BJ (cell line): ENCODE measurements at regions not wholly inside any gene's neighbourhood (a gene's known extent, or its start where the extent isn't known, plus 50 kb on each side); places are given as distances from the start of the nearest gene placed in this dataset.

Experiments
- CTCF ChIA-PET: fragments of 350-600 bp; formaldehyde crosslinking; extraction: SDS; loops from one replicate; lab custom pipeline; 2021; ENCODE audit warnings: antibody characterized with exemption, inconsistent platforms; lab: Yijun Ruan, JAX
- POLR2A ChIA-PET: fragments of 300-600 bp; sonication (Branson Sonifier 250); formaldehyde crosslinking; extraction: SDS; loops from one replicate; lab custom pipeline; 2021; ENCODE audit warnings: antibody characterized with exemption; lab: Charles Lee
- DNase-seq: peaks from one replicate; pipeline ENCODE4 v3.0.0-alpha.2; 2011; ENCODE audit warnings: low read depth
- H3K27me3 ChIP-seq: 2 replicates; pipeline ENCODE4 v1.6.0; 2011; ENCODE audit warnings: low read length; ENCODE audit not compliant: control insufficient read depth, insufficient read depth
- H3K36me3 ChIP-seq: 2 replicates; pipeline ENCODE4 v1.5.1; 2011; ENCODE audit warnings: low read length; ENCODE audit not compliant: control insufficient read depth, insufficient read depth
- H3K4me3 ChIP-seq: 2 replicates; pipeline ENCODE4 v1.5.1; 2011; ENCODE audit warnings: low read depth, mild to moderate bottlenecking, control low read depth, low read length
- CTCF ChIP-seq: IDR thresholded peaks from 2 replicates; pipeline ENCODE4 v1.5.1; 2011; ENCODE audit warnings: low read depth, mild to moderate bottlenecking, control low read depth, inconsistent platforms, low read length, moderate library complexity; ENCODE audit not compliant: insufficient read depth

GRCh38 chr3:72212396-72212795, 427.4 kb upstream of the PROK2 start:
- CTCF ChIA-PET, result no interaction called here
- Histone ChIP-seq H3K27me3 (peaks cover 3% of the 10 kb centered on the region), H3K4me3 (no peak overlapping the region), H3K36me3 (no peaks in the 10 kb centered on the region)
- TF ChIP-seq CTCF, result no peak
- DNase-seq, result no peak
- POLR2A ChIA-PET, result no interaction called here

GRCh38 chr3:72210261-72210660, 425.3 kb upstream of the PROK2 start:
- DNase-seq, result no peak
- ChIA-PET POLR2A (no interaction called here), CTCF (no interaction called here)
- Histone ChIP-seq H3K4me3 (no peak overlapping the region), H3K36me3 (no peaks in the 10 kb centered on the region), H3K27me3 (peaks cover 2% of the 10 kb centered on the region; the same call in 1 of the 2 replicates)
- no peak for TF ChIP-seq CTCF

GRCh38 chr3:72205297-72205826, 420.4 kb upstream of the PROK2 start:
- POLR2A ChIA-PET, result no interaction called here
- CTCF ChIA-PET, result no interaction called here
- H3K4me3 ChIP-seq, result no peak overlapping the region
- no peaks in the 10 kb centered on the region for H3K36me3 ChIP-seq
- TF ChIP-seq CTCF, result no peak
- peaks cover 3% of the 10 kb centered on the region for H3K27me3 ChIP-seq
- DNase-seq, result no peak

GRCh38 chr3:72204452-72204851, 419.5 kb upstream of the PROK2 start:
- POLR2A ChIA-PET, result no interaction called here
- CTCF ChIA-PET, result no interaction called here
- H3K36me3 ChIP-seq, result no peaks in the 10 kb centered on the region

GRCh38 chr3:72203613-72204349, 418.8 kb upstream of the PROK2 start:
- CTCF ChIA-PET, result no interaction called here
- H3K36me3 ChIP-seq, result no peaks in the 10 kb centered on the region
- DNase-seq, result no peak
- POLR2A ChIA-PET, result no interaction called here
- H3K27me3 ChIP-seq, result peaks cover 2% of the 10 kb centered on the region
- no peak for TF ChIP-seq CTCF
- no peak overlapping the region for H3K4me3 ChIP-seq

More at GRCh38 chr3:72204452-72204851, 419.5 kb upstream of the PROK2 start:
- Histone ChIP-seq H3K27me3 (peaks cover 2% of the 10 kb centered on the region), H3K4me3 (no peak overlapping the region)
- DNase-seq, result no peak
- no peak for TF ChIP-seq CTCF
